SK-N-SH (cell line): ENCODE measurements at regions not wholly inside any gene's neighbourhood (a gene's known extent, or its start where the extent isn't known, plus 50 kb on each side); places are given as distances from the start of the nearest gene placed in this dataset.

Experiments
- CTCF ChIA-PET: fragments of 300-600, 350-600 bp; formaldehyde crosslinking; extraction: SDS; loops from one replicate; lab custom pipeline; 2021; lab: Yijun Ruan, JAX
- POLR2A ChIA-PET: fragments of 350-600 bp; sonication (Branson Sonifier 250); formaldehyde crosslinking; extraction: SDS; loops from one replicate; lab custom pipeline; 2020; ENCODE audit warnings: antibody characterized with exemption, inconsistent platforms; lab: Yijun Ruan, JAX
- DNase-seq: peaks from one replicate; pipeline ENCODE4 v3.0.0; 2012
- H2AFZ ChIP-seq: fragments of 200-600 bp; sonication (generic); 2 replicates; pipeline ENCODE4 v1.8.1; 2016; ENCODE audit warnings: antibody characterized with exemption, mild to moderate bottlenecking, low read depth
- H3F3A ChIP-seq: fragments of 200-600 bp; sonication (generic); replicated peaks from 2 replicates; pipeline ENCODE3; 2016; ENCODE audit warnings: antibody characterized with exemption, mild to moderate bottlenecking; ENCODE audit not compliant: insufficient read depth
- H3K27ac ChIP-seq, 2 experiments: fragments of 200-500 bp in 1 of 2; fragments of 200-600 bp in 1 of 2; sonication (Bioruptor generic) in 1 of 2; sonication (generic), shearing (Covaris generic) in 1 of 2; 2 replicates each; pipeline versions ENCODE4 v1.5.1 to v1.6.1; 2014 to 2016; ENCODE audit warnings: low read depth in 2 of 2, inconsistent platforms in 1 of 2, low read length in 1 of 2, mild to moderate bottlenecking in 1 of 2, mixed read lengths in 1 of 2
- H3K27me3 ChIP-seq: fragments of 200-600 bp; sonication (generic), shearing (Covaris generic); 2 replicates; pipeline ENCODE4 v1.6.1; 2016; ENCODE audit warnings: mixed run types; ENCODE audit not compliant: insufficient read depth
- H3K36me3 ChIP-seq, 2 experiments: fragments of 200-500 bp in 1 of 2; fragments of 200-600 bp in 1 of 2; sonication (Bioruptor generic) in 1 of 2; sonication (generic) in 1 of 2; replicated peaks in 1 of 2; 2 replicates each; pipeline versions ENCODE3 to v1.5.1; 2014 to 2016; ENCODE audit warnings: low read length in 1 of 2, mild to moderate bottlenecking in 1 of 2; ENCODE audit not compliant: insufficient read depth in 2 of 2, control insufficient read depth in 1 of 2
- H3K4me1 ChIP-seq, 2 experiments: fragments of 200-500 bp in 1 of 2; fragments of 200-600 bp in 1 of 2; sonication (Bioruptor generic) in 1 of 2; sonication (generic), shearing (Covaris generic) in 1 of 2; 2 replicates each; pipeline versions ENCODE4 v1.5.1 to v1.6.1; 2014 to 2016; ENCODE audit warnings: low read depth in 1 of 2, low read length in 1 of 2, mixed run types in 1 of 2; ENCODE audit not compliant: insufficient read depth in 2 of 2, control insufficient read depth in 1 of 2
- H3K4me2 ChIP-seq: fragments of 200-600 bp; sonication (generic), shearing (Covaris generic); 2 replicates; pipeline ENCODE4 v1.6.1; 2017; ENCODE audit warnings: mixed run types
- H3K4me3 ChIP-seq, 2 experiments: fragments of 200-500 bp in 1 of 2; fragments of 200-600 bp in 1 of 2; sonication (Bioruptor generic) in 1 of 2; sonication (generic), shearing (Covaris generic) in 1 of 2; 2 replicates each; pipeline versions ENCODE4 v1.5.1 to v1.8.1; 2014 to 2016; ENCODE audit warnings: low read depth in 2 of 2, inconsistent platforms in 1 of 2, low read length in 1 of 2, mild to moderate bottlenecking in 1 of 2, mixed read lengths in 1 of 2, moderate library complexity in 1 of 2
- H3K79me2 ChIP-seq: fragments of 200-600 bp; sonication (generic); 2 replicates; pipeline ENCODE4 v1.8.1; 2017; ENCODE audit warnings: mild to moderate bottlenecking; ENCODE audit not compliant: insufficient read depth
- H3K9ac ChIP-seq: fragments of 200-600 bp; sonication (generic); 2 replicates; pipeline ENCODE4 v1.6.1; 2017; ENCODE audit warnings: mixed run types
- H3K9me2 ChIP-seq: fragments of 200-600 bp; sonication (generic); 2 replicates; pipeline ENCODE4 v1.6.1; 2017; ENCODE audit warnings: mixed run types
- H3K9me3 ChIP-seq: fragments of 200-600 bp; sonication (generic); 2 replicates; pipeline ENCODE4 v1.6.1; 2017; ENCODE audit warnings: mixed run types, mild to moderate bottlenecking, moderate library complexity
- H4K20me1 ChIP-seq: fragments of 200-600 bp; sonication (generic); 2 replicates; pipeline ENCODE4 v1.6.1; 2017; ENCODE audit warnings: mild to moderate bottlenecking, mixed run types; ENCODE audit not compliant: insufficient read depth
- EP300 ChIP-seq, 2 experiments: IDR thresholded peaks; 2 replicates each; pipeline versions ENCODE4 v1.4.0 to v1.6.1; 2012; ENCODE audit warnings: borderline replicate concordance in 1 of 2, low read depth in 1 of 2, low read length in 1 of 2
- FOXJ3 ChIP-seq: sonication (generic); formaldehyde crosslinking; IDR thresholded peaks from 2 replicates; pipeline ENCODE4 v1.5.1; 2020; ENCODE audit warnings: mild to moderate bottlenecking, missing genetic modification reagents
- FOXM1 ChIP-seq: IDR thresholded peaks from 2 replicates; pipeline ENCODE4 v1.4.0; 2012; ENCODE audit warnings: low read depth, mild to moderate bottlenecking
- GATA2 ChIP-seq: sonication (generic); formaldehyde crosslinking; IDR thresholded peaks from 2 replicates; pipeline ENCODE4 v1.5.0; 2020; ENCODE audit warnings: mild to moderate bottlenecking, missing genetic modification reagents
- JUND ChIP-seq: IDR thresholded peaks from 2 replicates; pipeline ENCODE4 v1.4.0; 2012
- MEF2A ChIP-seq: IDR thresholded peaks from 2 replicates; pipeline ENCODE4 v1.4.0; 2012; ENCODE audit warnings: low read depth, borderline replicate concordance
- NRF1 ChIP-seq: IDR thresholded peaks from 2 replicates; pipeline ENCODE4 v1.6.1; 2012; ENCODE audit warnings: low read depth, mild to moderate bottlenecking, low read length
- PBX3 ChIP-seq: IDR thresholded peaks from 2 replicates; pipeline ENCODE4; 2012
- REST ChIP-seq: IDR thresholded peaks from 2 replicates; pipeline ENCODE4 v1.6.1; 2012; ENCODE audit warnings: mild to moderate bottlenecking, low read depth, low read length, moderate library complexity
- RFX5 ChIP-seq: IDR thresholded peaks from 2 replicates; pipeline ENCODE4 v1.6.1; 2012; ENCODE audit warnings: mild to moderate bottlenecking, improper control_type of control experiment, low read length
- RXRA ChIP-seq: IDR thresholded peaks from 2 replicates; pipeline ENCODE4 v1.4.0; 2012; ENCODE audit warnings: low read depth, mild to moderate bottlenecking, borderline replicate concordance
- SMC3 ChIP-seq: IDR thresholded peaks from 2 replicates; pipeline ENCODE4 v1.6.1; 2012; ENCODE audit warnings: low read depth, low read length, improper control_type of control experiment
- TAF1 ChIP-seq: IDR thresholded peaks from 2 replicates; pipeline ENCODE4 v1.6.1; 2012; ENCODE audit warnings: low read depth, mild to moderate bottlenecking, low read length, moderate library complexity, borderline replicate concordance
- TCF12 ChIP-seq: IDR thresholded peaks from 2 replicates; pipeline ENCODE4 v1.4.0; 2012
- USF2 ChIP-seq: fragments of 150-350 bp; IDR thresholded peaks from 2 replicates; pipeline ENCODE4 v1.6.1; 2017; ENCODE audit warnings: antibody characterized with exemption, low read length, low read depth, borderline replicate concordance
- YY1 ChIP-seq: IDR thresholded peaks from 2 replicates; pipeline ENCODE4 v1.4.0; 2012; ENCODE audit warnings: low read depth, mild to moderate bottlenecking
- WGBS: methylation state at CpG from one replicate; pipeline ENCODE4 v1.1.6; 2017; ENCODE audit warnings: low lambda C conversion rate; 5-methylcytosine and 5-hydroxymethylcytosine counted together
- TF ChIP-seq, protein P1 (sequence below): fragments of 200-600 bp; sonication (generic); IDR thresholded peaks from 2 replicates; pipeline ENCODE4 v1.6.1; 2017; ENCODE audit warnings: antibody characterized with exemption, mild to moderate bottlenecking, moderate library complexity

DNA sequence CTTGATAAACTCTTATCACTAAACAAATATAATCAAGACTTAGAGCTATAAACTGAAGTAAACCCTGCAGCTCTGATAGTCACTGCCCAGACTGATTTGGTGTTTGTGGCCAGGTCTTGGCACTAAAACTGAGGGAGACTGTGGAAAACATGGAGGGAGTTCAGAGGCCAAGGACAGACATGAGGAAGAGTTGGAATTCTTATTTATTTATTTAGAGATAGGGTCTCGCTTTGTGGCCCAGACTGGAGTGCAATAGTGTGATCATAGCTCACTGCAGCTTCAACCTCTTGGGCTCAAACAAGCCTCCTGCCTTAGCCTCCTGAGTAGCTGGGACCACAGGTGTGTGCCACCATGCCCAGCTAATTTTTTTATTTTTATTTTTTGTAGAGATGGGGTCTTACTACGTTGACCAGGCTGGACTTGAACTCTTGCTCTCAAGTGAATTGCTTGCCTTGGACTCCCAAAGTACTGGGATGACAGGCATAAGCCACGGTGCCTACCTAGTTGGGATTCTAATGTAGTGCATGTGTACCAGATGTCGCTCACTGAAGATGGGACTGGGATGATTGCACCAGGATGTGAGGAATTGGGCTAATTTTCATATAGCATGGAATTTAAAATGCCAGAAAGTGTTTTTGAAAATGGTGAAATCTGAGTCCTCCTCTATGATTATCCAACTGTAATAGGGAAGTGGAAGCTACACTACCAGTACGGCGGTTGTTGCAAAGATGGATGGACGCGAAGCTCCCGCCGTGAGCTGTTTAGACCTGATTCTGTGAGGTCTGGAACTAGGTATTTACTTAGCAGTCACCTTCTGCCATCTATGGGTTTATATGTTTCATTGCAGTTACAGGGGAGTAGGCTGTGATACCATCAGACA lies 52.7 kb upstream of the CTLA4 start (continued):
- TF ChIP-seq REST (no peak), FOXM1 (no peak), RFX5 (no peak), RXRA (no peak), TCF12 (peak; percentile 14; the same call in 1 of the 2 replicates)
- TF ChIP-seq, protein P1, sequence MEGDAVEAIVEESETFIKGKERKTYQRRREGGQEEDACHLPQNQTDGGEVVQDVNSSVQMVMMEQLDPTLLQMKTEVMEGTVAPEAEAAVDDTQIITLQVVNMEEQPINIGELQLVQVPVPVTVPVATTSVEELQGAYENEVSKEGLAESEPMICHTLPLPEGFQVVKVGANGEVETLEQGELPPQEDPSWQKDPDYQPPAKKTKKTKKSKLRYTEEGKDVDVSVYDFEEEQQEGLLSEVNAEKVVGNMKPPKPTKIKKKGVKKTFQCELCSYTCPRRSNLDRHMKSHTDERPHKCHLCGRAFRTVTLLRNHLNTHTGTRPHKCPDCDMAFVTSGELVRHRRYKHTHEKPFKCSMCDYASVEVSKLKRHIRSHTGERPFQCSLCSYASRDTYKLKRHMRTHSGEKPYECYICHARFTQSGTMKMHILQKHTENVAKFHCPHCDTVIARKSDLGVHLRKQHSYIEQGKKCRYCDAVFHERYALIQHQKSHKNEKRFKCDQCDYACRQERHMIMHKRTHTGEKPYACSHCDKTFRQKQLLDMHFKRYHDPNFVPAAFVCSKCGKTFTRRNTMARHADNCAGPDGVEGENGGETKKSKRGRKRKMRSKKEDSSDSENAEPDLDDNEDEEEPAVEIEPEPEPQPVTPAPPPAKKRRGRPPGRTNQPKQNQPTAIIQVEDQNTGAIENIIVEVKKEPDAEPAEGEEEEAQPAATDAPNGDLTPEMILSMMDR, result peak; percentile 84

DNA sequence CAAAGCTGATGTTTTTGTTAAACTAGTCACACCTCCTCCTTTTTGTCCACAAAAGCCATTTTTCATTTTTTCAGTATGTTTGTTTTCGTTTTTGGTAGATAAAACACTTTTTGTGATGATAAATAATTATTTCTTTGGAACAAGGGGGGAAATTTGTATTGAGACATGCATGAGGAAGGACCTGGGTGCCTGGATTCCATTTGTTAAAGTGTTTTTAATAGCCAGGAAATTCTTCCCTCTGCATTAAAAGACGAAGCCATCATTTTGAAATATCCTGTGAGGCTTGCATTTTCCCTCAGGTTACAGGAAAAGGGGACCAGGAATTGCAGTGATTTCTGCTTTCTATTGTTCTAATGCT lies 52.1 kb upstream of the CTLA4 start:
- no peaks in the 10 kb centered on the region for H3K36me3 ChIP-seq
- peak overlapping the region; percentile 66; the same call in 1 of the 2 replicates for H2AFZ ChIP-seq
- DNase-seq, result no peak
- H3K9me3 ChIP-seq, result no peaks in the 10 kb centered on the region
- peak overlapping the region; percentile 13; the same call in 1 of the 2 replicates for H3K4me2 ChIP-seq
- H3K9me2 ChIP-seq, result no peaks in the 10 kb centered on the region
- TF ChIP-seq MEF2A, result no peak
- TF ChIP-seq TAF1, result no peak
- no peak for TF ChIP-seq NRF1
- no peak for TF ChIP-seq SMC3
- no peak for TF ChIP-seq USF2
- TF ChIP-seq YY1, result no peak
- TF ChIP-seq FOXM1, result no peak
- no peak for TF ChIP-seq FOXJ3 (CRISPR knock-in tag)
- no peak for TF ChIP-seq GATA2 (CRISPR knock-in tag)
- TF ChIP-seq JUND, result no peak
- TF ChIP-seq PBX3, result no peak
- TF ChIP-seq RXRA, result no peak
- TF ChIP-seq EP300 (IDR thresholded peaks at IDR 0.05; ENCODE audit: borderline replicate concordance in 1 of 2, low read depth in 1 of 2, low read length in 1 of 2), result no peak
- H3F3A ChIP-seq, result peaks cover 16% of the 10 kb centered on the region
- no peaks in the 10 kb centered on the region for H3K27me3 ChIP-seq
- no peak overlapping the region for H3K27ac ChIP-seq
- ChIA-PET POLR2A (interaction anchor here (1.0 kb wide), 1 partner anchor 282 kb away, joined by 3 read pairs; no protein-coding TSS in a partner anchor), CTCF (interaction anchor here (0.6 to 4.4 kb wide), 48 partner anchors 9 to 1244 kb away, joined by 3 to 32 read pairs (median 4); partner anchors contain the start of genes CYP20A1 and FAM117B)
- H3K4me1 ChIP-seq, result peaks cover 0 to 23% of the 10 kb centered on the region in 2 experiments; a peak in 3 of 4 replicates
- 1% methylated on average over 2 of the region's 2 CpGs for WGBS
- no peak overlapping the region; a peak in 1 of 4 replicates for H3K4me3 ChIP-seq
- H4K20me1 ChIP-seq, result no peaks in the 10 kb centered on the region
- H3K9ac ChIP-seq, result peak overlapping the region; percentile 34; the same call in 1 of the 2 replicates
- no peaks in the 10 kb centered on the region for H3K79me2 ChIP-seq
